Neural cell (in vitro differentiated cells): ENCODE measurements at regions not wholly inside any gene's neighbourhood (a gene's known extent, or its start where the extent isn't known, plus 50 kb on each side); places are given as distances from the start of the nearest gene placed in this dataset.

Source experiments
- H2AFZ ChIP-seq: fragments of 200-600, 300-800 bp; sonication (generic), shearing (Covaris generic); 2 replicates; pipeline ENCODE4 v1.6.0; 2014; ENCODE audit warnings: low read depth, mild to moderate bottlenecking, antibody characterized with exemption, low read length, moderate library complexity
- H3F3A ChIP-seq: fragments of 200-600 bp; shearing (Covaris generic); 2 replicates; pipeline ENCODE4 v1.6.1; 2016; ENCODE audit warnings: mild to moderate bottlenecking, moderate library complexity, mixed read lengths, antibody characterized with exemption, low read length; ENCODE audit not compliant: insufficient read depth, poor library complexity, severe bottlenecking
- H3K27ac ChIP-seq: fragments of 200-600, 300-800 bp; sonication (generic), shearing (Covaris generic); 2 replicates; pipeline ENCODE4 v1.5.1; 2014; ENCODE audit warnings: mild to moderate bottlenecking, low read length, moderate library complexity
- H3K27me3 ChIP-seq: fragments of 300-800, 200-600 bp; sonication (generic), shearing (Covaris generic); 2 replicates; pipeline ENCODE4 v1.6.0; 2014; ENCODE audit warnings: mild to moderate bottlenecking, low read depth, low read length, moderate library complexity; ENCODE audit not compliant: insufficient read depth
- H3K36me3 ChIP-seq: fragments of 300-800, 200-600 bp; sonication (generic), shearing (Covaris generic); 2 replicates; pipeline ENCODE4 v1.5.1; 2014; ENCODE audit warnings: mild to moderate bottlenecking, antibody characterized with exemption, low read length, moderate library complexity; ENCODE audit not compliant: insufficient read depth
- H3K4me2 ChIP-seq: fragments of 300-800, 200-600 bp; sonication (generic), shearing (Covaris generic); 2 replicates; pipeline ENCODE4 v1.6.0; 2014; ENCODE audit warnings: mild to moderate bottlenecking, low read length
- H3K4me3 ChIP-seq: fragments of 300-800, 200-600 bp; sonication (generic), shearing (Covaris generic); 2 replicates; pipeline ENCODE4 v1.5.1; 2014; ENCODE audit warnings: mild to moderate bottlenecking, low read length, moderate library complexity
- H3K79me2 ChIP-seq: fragments of 200-600 bp; shearing (Covaris generic); replicated peaks from 2 replicates; pipeline ENCODE4 v1.6.0; 2014; ENCODE audit warnings: mild to moderate bottlenecking, low read length, moderate library complexity; ENCODE audit not compliant: insufficient read depth
- H3K9ac ChIP-seq: fragments of 300-800, 200-600 bp; sonication (generic), shearing (Covaris generic); 2 replicates; pipeline ENCODE4 v1.6.1; 2016; ENCODE audit warnings: mild to moderate bottlenecking, low read length, mixed read lengths
- H3K9me2 ChIP-seq: fragments of 200-600 bp; shearing (Covaris generic); 2 replicates; pipeline ENCODE4 v1.6.1; 2016; ENCODE audit warnings: mild to moderate bottlenecking, low read length, mixed read lengths; ENCODE audit not compliant: insufficient read depth
- H3K9me3 ChIP-seq: fragments of 200-600, 300-800 bp; sonication (generic), shearing (Covaris generic); 2 replicates; pipeline ENCODE4 v1.6.1; 2016; ENCODE audit warnings: mild to moderate bottlenecking, mixed run types, low read length, moderate library complexity, mixed read lengths
- H4K20me1 ChIP-seq: fragments of 200-600 bp; shearing (Covaris generic); 2 replicates; pipeline ENCODE4 v1.6.1; 2016; ENCODE audit warnings: mild to moderate bottlenecking, mixed run types; ENCODE audit not compliant: insufficient read depth
- EP300 ChIP-seq: fragments of 450-650 bp; conservative IDR thresholded peaks from 2 replicates; pipeline ENCODE4 v1.6.1; 2014; ENCODE audit warnings: antibody characterized with exemption, mild to moderate bottlenecking, moderate library complexity; ENCODE audit not compliant: poor library complexity, severe bottlenecking
- EZH2 ChIP-seq: fragments of 200-600, 300-800 bp; shearing (Covaris generic), sonication (generic); IDR thresholded peaks from 2 replicates; pipeline ENCODE4 v1.6.1; 2014; ENCODE audit warnings: antibody characterized with exemption, low read length, borderline replicate concordance, mild to moderate bottlenecking; ENCODE audit not compliant: insufficient read depth, poor library complexity, severe bottlenecking
- MXI1 ChIP-seq: fragments of 450-650 bp; conservative IDR thresholded peaks from 2 replicates; pipeline ENCODE4 v1.6.1; 2014; ENCODE audit warnings: antibody characterized with exemption, mild to moderate bottlenecking; ENCODE audit not compliant: poor library complexity, severe bottlenecking
- POLR2AphosphoS5 ChIP-seq: IDR thresholded peaks from 2 replicates; pipeline ENCODE4 v1.6.1; 2012
- RAD21 ChIP-seq: fragments of 450-650 bp; conservative IDR thresholded peaks from 2 replicates; pipeline ENCODE4 v1.6.1; 2014; ENCODE audit warnings: antibody characterized with exemption, mild to moderate bottlenecking, moderate library complexity
- SMC3 ChIP-seq: fragments of 450-650 bp; conservative IDR thresholded peaks from 2 replicates; pipeline ENCODE4 v1.6.1; 2014; ENCODE audit warnings: antibody characterized with exemption, mild to moderate bottlenecking, moderate library complexity; ENCODE audit not compliant: poor library complexity
- TAF1 ChIP-seq: IDR thresholded peaks from 2 replicates; pipeline ENCODE4 v1.6.1; 2012; ENCODE audit warnings: low read depth
- TF ChIP-seq, protein P1 (sequence below): fragments of 450-650 bp; IDR thresholded peaks from 2 replicates; pipeline ENCODE4 v1.5.1; 2014; ENCODE audit warnings: antibody characterized with exemption, mild to moderate bottlenecking, moderate library complexity; ENCODE audit not compliant: poor library complexity, severe bottlenecking
- TF ChIP-seq, protein P2 (sequence below): IDR thresholded peaks from 2 replicates; pipeline ENCODE4 v1.6.1; 2012; ENCODE audit warnings: borderline replicate concordance

GRCh38 chr1:184906761-184907160 is 67.5 kb downstream of the NIBAN1 start:
- Histone ChIP-seq H3K27me3 (no peaks in the 10 kb centered on the region), H3K4me2 (no peak overlapping the region), H3K9ac (no peak overlapping the region), H2AFZ (no peak overlapping the region), H3F3A (no peaks in the 10 kb centered on the region), H3K4me3 (no peak overlapping the region), H3K27ac (no peak overlapping the region), H3K9me3 (no peaks in the 10 kb centered on the region), H3K9me2 (no peaks in the 10 kb centered on the region), H4K20me1 (no peaks in the 10 kb centered on the region), H3K36me3 (no peaks in the 10 kb centered on the region), H3K79me2 (no peaks in the 10 kb centered on the region)
- TF ChIP-seq, protein P1, sequence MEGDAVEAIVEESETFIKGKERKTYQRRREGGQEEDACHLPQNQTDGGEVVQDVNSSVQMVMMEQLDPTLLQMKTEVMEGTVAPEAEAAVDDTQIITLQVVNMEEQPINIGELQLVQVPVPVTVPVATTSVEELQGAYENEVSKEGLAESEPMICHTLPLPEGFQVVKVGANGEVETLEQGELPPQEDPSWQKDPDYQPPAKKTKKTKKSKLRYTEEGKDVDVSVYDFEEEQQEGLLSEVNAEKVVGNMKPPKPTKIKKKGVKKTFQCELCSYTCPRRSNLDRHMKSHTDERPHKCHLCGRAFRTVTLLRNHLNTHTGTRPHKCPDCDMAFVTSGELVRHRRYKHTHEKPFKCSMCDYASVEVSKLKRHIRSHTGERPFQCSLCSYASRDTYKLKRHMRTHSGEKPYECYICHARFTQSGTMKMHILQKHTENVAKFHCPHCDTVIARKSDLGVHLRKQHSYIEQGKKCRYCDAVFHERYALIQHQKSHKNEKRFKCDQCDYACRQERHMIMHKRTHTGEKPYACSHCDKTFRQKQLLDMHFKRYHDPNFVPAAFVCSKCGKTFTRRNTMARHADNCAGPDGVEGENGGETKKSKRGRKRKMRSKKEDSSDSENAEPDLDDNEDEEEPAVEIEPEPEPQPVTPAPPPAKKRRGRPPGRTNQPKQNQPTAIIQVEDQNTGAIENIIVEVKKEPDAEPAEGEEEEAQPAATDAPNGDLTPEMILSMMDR, result no peak
- TF ChIP-seq RAD21, result no peak
- TF ChIP-seq, protein P2, sequence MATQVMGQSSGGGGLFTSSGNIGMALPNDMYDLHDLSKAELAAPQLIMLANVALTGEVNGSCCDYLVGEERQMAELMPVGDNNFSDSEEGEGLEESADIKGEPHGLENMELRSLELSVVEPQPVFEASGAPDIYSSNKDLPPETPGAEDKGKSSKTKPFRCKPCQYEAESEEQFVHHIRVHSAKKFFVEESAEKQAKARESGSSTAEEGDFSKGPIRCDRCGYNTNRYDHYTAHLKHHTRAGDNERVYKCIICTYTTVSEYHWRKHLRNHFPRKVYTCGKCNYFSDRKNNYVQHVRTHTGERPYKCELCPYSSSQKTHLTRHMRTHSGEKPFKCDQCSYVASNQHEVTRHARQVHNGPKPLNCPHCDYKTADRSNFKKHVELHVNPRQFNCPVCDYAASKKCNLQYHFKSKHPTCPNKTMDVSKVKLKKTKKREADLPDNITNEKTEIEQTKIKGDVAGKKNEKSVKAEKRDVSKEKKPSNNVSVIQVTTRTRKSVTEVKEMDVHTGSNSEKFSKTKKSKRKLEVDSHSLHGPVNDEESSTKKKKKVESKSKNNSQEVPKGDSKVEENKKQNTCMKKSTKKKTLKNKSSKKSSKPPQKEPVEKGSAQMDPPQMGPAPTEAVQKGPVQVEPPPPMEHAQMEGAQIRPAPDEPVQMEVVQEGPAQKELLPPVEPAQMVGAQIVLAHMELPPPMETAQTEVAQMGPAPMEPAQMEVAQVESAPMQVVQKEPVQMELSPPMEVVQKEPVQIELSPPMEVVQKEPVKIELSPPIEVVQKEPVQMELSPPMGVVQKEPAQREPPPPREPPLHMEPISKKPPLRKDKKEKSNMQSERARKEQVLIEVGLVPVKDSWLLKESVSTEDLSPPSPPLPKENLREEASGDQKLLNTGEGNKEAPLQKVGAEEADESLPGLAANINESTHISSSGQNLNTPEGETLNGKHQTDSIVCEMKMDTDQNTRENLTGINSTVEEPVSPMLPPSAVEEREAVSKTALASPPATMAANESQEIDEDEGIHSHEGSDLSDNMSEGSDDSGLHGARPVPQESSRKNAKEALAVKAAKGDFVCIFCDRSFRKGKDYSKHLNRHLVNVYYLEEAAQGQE, result no peak
- no peak for TF ChIP-seq TAF1
- no peak for TF ChIP-seq EP300
- TF ChIP-seq SMC3, result no peak
- no peak for TF ChIP-seq MXI1
- TF ChIP-seq EZH2, result no peak
- TF ChIP-seq POLR2AphosphoS5, result no peak

DNA sequence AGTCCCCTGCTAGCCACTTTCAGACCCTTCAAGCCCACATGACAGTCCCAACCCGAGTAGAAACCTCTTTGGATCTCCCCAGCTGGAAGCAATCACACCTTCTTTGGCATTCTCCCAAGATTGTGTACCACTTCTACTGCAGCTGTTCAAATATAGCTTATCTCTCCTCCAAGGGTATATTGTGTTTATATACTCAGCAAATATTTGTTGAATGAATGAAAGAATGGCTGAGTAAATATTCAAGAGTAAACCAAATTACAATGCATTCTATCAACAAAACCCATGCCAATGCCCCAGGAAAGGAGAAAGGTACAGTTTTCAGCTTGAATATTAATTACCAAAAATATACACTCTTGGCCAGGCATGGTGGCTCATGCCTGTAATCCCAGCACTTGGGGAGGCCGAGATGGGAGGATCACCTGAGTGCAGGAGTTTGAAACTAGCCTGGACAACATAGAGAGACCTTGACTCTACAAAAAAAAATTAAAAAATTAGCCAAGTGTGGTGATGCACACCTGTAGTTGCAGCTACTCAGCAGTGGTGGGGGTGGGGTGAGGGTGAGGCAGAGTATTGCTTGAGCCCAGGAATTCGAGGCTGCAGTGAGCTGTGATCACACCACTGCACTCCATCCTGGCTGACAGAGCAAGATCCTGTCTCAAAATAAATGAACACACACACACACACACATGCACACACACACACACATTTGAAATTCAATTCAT is 68.5 kb downstream of the NIBAN1 start:
- Histone ChIP-seq H3K27ac (no peak overlapping the region), H3K4me2 (no peak overlapping the region), H3F3A (no peaks in the 10 kb centered on the region), H3K79me2 (no peaks in the 10 kb centered on the region), H3K36me3 (no peaks in the 10 kb centered on the region), H3K4me3 (no peak overlapping the region), H3K9me2 (no peaks in the 10 kb centered on the region), H2AFZ (no peak overlapping the region), H3K9me3 (no peaks in the 10 kb centered on the region), H3K27me3 (no peaks in the 10 kb centered on the region), H3K9ac (no peak overlapping the region), H4K20me1 (no peaks in the 10 kb centered on the region)
- no peak for TF ChIP-seq SMC3
- TF ChIP-seq EP300, result no peak
- TF ChIP-seq, protein P2, result no peak
- TF ChIP-seq TAF1, result no peak
- no peak for TF ChIP-seq EZH2
- TF ChIP-seq POLR2AphosphoS5, result no peak
- TF ChIP-seq, protein P1, result no peak
- no peak for TF ChIP-seq MXI1
- TF ChIP-seq RAD21, result no peak
